Activated CD8-positive, alpha-beta memory T cell treated with anti-CD3 and anti-CD28 coated beads, Interleukin-2, amount 10 ng/mL, durations not matched to agents 7 days and 5 days (primary cell): ENCODE measurements at regions not wholly inside any gene's neighbourhood (a gene's known extent, or its start where the extent isn't known, plus 50 kb on each side); places are given as distances from the start of the nearest gene placed in this dataset.

Experiments
- ATAC-seq: fragments of 150-1000 bp; cut with Tn5 transposase; one replicate; pipeline ENCODE4 v1.10.0; 2021; ENCODE audit warnings: moderate library complexity
- CTCF ChIA-PET: fragments of 350-600 bp; sonication (Branson Sonifier 250); formaldehyde crosslinking; loops from one replicate; lab custom pipeline; 2021; ENCODE audit warnings: antibody characterized with exemption; lab: Charles Lee
- DNase-seq: peaks from one replicate; pipeline ENCODE4 v3.0.0-alpha.2; 2020
- H3K27ac Mint-ChIP-seq: one replicate; pipeline ENCODE4 v1.8.0; 2021; ENCODE audit warnings: mild to moderate bottlenecking, mixed read lengths
- H3K27me3 Mint-ChIP-seq: one replicate; pipeline ENCODE4 v1.8.0; 2021; ENCODE audit warnings: mixed read lengths
- H3K36me3 Mint-ChIP-seq: one replicate; pipeline ENCODE4 v1.8.0; 2021; ENCODE audit warnings: mild to moderate bottlenecking, mixed read lengths
- H3K4me1 Mint-ChIP-seq: one replicate; pipeline ENCODE4 v1.8.0; 2021; ENCODE audit warnings: mixed read lengths
- H3K4me3 Mint-ChIP-seq: one replicate; pipeline ENCODE4 v1.8.0; 2021; ENCODE audit warnings: mild to moderate bottlenecking, moderate library complexity, mixed read lengths
- H3K9me3 Mint-ChIP-seq: one replicate; pipeline ENCODE4 v1.8.0; 2022; ENCODE audit warnings: low read depth, mixed read lengths

DNA sequence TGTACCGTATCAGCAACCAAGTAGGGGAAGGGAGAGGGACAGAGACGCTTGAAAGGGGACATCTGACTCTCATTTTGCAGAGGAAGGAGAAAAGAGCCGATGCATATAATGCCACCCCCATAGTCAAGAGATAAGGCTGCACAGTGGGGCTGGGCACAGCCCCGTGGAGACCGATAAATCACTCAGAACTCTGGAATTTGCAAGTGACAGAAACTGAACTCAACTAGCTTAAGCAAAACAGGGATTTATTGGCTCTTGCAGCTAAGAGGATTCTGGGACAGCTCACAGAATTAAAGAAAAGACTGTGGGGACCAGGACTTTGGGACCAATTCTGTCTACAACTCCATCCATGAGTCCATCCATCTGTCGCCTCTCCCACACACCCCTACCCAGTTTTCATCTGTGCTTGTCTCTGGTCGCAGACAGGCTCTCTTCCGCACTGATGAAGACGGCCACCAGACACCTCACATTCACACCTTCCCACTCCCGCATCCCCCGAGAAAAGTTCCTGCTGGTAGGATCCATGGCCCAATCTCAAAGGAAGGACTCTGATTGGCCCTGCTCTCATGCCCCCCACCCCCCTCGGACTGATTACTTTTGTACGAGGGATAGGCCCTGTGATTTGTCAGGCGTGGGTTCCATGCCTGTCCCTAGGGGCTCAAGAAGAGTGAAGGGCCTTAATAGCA lies 105.9 kb upstream of the RPL38 start:
- no peak for DNase-seq
- Mint-ChIP-seq H3K27ac (no peak overlapping the region), H3K4me1 (no peaks in the 10 kb centered on the region), H3K4me3 (no peak overlapping the region), H3K36me3 (no peaks in the 10 kb centered on the region), H3K9me3 (no peaks in the 10 kb centered on the region), H3K27me3 (peaks cover 28% of the 10 kb centered on the region)
- no peak for ATAC-seq
- CTCF ChIA-PET = no interaction called here

DNA sequence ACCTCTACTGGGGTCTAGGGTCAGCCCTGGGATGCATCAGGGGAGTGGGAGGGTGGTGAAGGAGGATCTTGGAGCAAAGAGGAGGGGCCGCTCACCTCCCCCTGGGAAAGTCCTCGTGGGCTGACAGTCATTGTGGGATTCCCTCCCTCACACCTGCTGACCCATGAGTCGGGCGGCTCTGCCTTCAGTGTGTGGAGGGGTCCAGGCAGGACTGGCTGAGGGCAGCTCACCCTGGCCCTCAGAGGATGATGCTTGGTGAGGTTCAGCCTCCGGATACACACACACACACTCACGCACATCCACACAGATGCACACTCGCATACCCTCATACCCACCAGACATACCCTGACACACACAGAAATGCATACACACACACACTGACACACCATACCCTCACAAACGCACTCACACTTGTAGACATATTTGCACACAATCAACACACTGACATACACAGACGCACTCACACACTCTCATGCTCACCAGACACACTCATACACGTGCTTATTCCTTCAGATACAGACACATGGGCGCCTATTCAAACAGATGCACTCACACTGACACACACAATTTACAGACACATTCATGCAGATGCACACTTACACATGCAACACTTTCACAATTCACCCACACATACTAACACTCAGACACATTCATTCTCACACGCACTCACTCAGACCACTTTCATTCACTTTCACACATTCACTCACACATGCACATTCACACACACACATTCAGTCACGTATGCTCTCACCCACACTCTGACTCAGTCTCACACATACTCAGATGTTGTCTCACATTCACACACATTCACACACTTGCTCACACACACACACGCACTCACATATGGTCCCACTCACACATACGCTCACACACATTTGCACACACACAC lies 105.1 kb upstream of the RPL38 start:
- Mint-ChIP-seq H3K27ac (no peak overlapping the region), H3K36me3 (no peaks in the 10 kb centered on the region)

DNA sequence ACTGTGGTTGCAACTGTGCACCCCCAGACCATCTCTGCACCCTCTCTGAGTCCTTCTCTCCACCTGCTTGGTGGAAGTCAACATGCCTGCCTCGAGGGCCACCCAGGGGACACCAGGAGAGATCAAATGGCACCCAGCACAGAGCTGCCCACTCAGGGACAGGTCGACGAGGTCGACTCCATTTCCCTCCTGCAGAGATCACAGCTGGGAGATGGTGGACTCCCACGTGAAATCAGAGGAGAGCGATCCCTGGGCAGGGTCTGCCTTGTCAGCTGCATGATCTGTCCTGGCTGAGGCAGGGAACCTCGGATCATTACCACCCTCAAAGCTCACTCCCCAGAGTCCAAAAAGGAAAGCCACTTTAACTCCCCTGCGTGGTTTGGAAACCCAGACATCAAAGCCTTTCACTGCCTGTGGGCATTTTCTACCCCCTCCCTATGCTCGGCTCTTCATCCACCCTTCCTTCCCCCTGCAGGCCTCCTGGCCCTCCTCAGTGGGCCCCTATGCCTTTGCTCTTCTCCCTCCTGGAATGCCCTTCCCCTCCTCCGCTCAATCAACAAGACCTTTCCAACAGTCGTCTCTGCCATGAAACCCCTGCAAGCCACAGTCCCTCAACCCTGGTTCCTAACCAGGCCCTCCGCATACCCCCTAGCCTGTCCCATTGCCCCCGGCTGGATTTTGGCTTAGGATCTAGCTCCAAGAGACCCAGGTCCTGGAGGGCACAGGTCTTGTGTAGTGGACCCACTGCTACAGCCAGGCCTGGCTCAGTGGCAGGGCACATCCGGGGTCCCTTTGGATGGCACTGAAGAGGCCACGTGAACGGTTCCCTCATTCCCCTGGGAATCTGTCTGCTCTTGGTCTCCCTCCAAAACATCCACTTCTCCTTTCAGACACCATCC lies 103.8 kb upstream of the RPL38 start:
- CTCF ChIA-PET = interaction anchor here (2.7 kb wide), 1 partner anchor 9 kb away, joined by 6 read pairs; no protein-coding TSS in a partner anchor
- DNase-seq = no peak
- Mint-ChIP-seq H3K4me1 (no peaks in the 10 kb centered on the region), H3K9me3 (no peaks in the 10 kb centered on the region), H3K27me3 (peaks cover 16% of the 10 kb centered on the region), H3K36me3 (no peaks in the 10 kb centered on the region), H3K27ac (no peak overlapping the region), H3K4me3 (no peak overlapping the region)
- no peak for ATAC-seq

More for the DNA sequence above, 105.1 kb upstream of the RPL38 start:
- H3K4me3 Mint-ChIP-seq = no peak overlapping the region
- DNase-seq (no peak), ATAC-seq (no peak)
- CTCF ChIA-PET = no interaction called here
- no peaks in the 10 kb centered on the region for H3K4me1 Mint-ChIP-seq
- H3K27me3 Mint-ChIP-seq = peaks cover 22% of the 10 kb centered on the region
- H3K9me3 Mint-ChIP-seq = no peaks in the 10 kb centered on the region

DNA sequence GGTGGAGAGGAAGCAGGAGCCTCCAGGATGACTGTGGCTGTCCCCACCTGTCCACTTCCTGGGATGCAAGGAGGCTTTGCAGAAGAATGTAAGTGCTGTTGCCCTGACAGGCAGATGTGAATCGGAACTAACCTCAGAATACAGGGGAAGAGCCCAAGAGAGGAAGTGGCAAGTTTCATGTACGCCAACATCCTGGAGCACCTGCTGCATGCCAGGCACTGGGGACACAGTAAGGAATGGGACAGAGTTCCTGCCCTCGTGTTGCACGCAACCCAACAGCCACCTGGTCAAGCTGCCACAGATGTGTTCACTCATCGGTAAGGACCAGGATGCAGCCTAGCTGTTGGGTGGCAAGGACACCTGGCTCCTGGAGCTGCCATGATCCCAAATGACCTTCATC lies 98.6 kb upstream of the RPL38 start:
- H3K4me3 Mint-ChIP-seq = no peak overlapping the region
- H3K27me3 Mint-ChIP-seq = peaks cover 8% of the 10 kb centered on the region
- no peak for ATAC-seq
- no peak overlapping the region for H3K27ac Mint-ChIP-seq
- no peaks in the 10 kb centered on the region for H3K36me3 Mint-ChIP-seq
- H3K9me3 Mint-ChIP-seq = no peaks in the 10 kb centered on the region
- H3K4me1 Mint-ChIP-seq = no peaks in the 10 kb centered on the region
- DNase-seq = no peak
- CTCF ChIA-PET = no interaction called here

DNA sequence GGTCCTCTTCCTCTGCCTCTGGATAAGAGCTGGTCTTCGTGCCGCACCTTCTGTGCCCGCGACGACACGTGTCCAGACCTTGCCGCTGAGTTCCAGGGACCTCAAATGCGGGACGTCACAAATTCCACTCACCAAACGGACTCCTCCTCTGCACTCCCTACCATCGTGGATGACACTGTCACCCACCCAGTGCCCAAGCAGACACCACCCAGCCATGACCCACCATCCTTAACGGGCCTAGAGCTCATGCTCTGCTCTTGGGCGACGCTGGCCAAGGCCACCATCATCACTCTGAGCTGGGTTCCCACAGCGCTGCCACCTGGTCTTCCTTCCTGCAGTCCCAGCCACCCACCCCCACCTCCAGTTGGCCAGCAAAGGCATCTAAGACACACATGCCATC lies 96.4 kb upstream of the RPL38 start:
- H3K27me3 Mint-ChIP-seq = peaks cover 8% of the 10 kb centered on the region
- no peak for DNase-seq
- ATAC-seq = no peak
- H3K4me1 Mint-ChIP-seq = no peaks in the 10 kb centered on the region
- CTCF ChIA-PET = no interaction called here
- H3K27ac Mint-ChIP-seq = no peak overlapping the region
- H3K36me3 Mint-ChIP-seq = no peaks in the 10 kb centered on the region
- no peak overlapping the region for H3K4me3 Mint-ChIP-seq
- no peaks in the 10 kb centered on the region for H3K9me3 Mint-ChIP-seq

DNA sequence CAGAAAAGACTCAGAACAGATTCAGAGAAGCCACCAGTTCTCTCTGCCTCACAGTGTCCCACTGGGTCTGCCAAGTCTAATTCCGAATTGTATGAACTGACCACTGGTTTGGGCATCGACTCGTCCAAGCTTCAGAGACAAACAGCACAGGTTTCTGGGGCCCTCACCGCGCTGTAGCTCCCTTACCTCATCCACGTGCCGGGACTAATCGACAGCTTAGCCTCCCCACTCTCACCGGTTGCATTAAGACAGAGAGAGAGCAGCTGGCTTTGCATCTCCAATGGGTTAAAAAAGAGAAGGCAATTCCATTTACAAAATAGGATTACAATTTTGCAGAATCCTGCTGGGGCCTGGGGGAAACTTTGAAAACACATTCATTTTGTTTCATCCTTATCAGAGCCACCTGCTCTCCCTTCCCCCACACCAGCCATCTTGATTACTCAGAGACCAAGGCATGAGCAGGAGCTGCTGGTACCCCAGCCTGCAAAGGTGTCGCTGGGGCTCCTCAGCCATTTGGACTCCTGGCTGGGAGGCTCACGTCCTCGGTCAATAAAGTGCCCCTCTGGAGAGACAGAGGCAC lies 95.3 kb upstream of the RPL38 start:
- Mint-ChIP-seq H3K36me3 (no peaks in the 10 kb centered on the region), H3K27ac (no peak overlapping the region), H3K9me3 (no peaks in the 10 kb centered on the region), H3K27me3 (peaks cover 4% of the 10 kb centered on the region), H3K4me1 (no peaks in the 10 kb centered on the region), H3K4me3 (no peak overlapping the region)
- DNase-seq = no peak
- CTCF ChIA-PET = no interaction called here
- ATAC-seq = no peak

DNA sequence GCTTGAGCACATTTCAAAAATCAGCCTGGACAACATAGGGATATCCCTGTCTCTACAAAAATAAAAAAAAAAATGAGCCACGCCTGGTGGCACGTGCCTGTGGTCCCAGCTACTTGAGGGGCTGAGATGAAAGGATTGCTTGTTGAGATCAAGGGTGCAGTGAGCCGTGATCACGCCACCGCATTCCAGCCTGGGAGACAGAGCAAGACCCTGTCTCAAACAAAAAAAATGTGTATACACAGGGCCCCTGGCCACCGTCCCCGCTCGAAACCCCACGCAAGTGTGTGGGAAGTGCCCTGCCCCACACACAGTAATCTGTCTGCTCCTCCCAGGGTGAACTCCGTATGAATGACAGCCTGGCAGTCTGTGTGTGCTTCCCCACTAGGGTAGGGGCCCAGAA lies 93.0 kb upstream of the RPL38 start:
- no peak overlapping the region for H3K4me3 Mint-ChIP-seq
- ATAC-seq = no peak
- H3K27me3 Mint-ChIP-seq = no peaks in the 10 kb centered on the region
- no peaks in the 10 kb centered on the region for H3K9me3 Mint-ChIP-seq
- no peak for DNase-seq
- no peak overlapping the region for H3K27ac Mint-ChIP-seq
- CTCF ChIA-PET = interaction anchor here (1.1 kb wide), 1 partner anchor 24 kb away, joined by 3 read pairs; no protein-coding TSS in a partner anchor
- H3K36me3 Mint-ChIP-seq = no peaks in the 10 kb centered on the region
- no peaks in the 10 kb centered on the region for H3K4me1 Mint-ChIP-seq

DNA sequence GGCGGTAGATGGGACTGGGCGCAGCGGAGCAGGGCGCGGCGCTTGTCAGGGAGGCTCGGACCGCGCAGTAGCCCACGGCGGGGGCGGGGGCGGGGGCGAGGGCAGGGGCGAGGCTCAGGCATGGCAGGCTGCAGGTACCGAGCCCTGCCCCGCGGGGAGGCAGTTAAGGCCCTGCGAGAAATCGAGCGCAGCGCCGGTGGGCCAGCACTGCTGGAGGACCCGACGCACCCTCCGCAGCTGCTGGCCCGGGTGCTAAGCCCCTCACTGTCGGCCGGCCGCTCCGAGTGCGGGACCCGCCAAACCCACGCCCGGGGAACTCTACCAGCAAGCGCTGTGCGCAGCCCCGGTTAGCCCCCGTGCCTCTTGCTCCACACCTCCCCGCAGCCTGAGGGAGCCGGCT lies 90.2 kb upstream of the RPL38 start:
- Mint-ChIP-seq H3K36me3 (no peaks in the 10 kb centered on the region), H3K4me1 (no peaks in the 10 kb centered on the region), H3K27me3 (peaks cover 13% of the 10 kb centered on the region), H3K9me3 (no peaks in the 10 kb centered on the region), H3K4me3 (no peak overlapping the region), H3K27ac (no peak overlapping the region)
- CTCF ChIA-PET = no interaction called here
- DNase-seq = no peak
- ATAC-seq = no peak

DNA sequence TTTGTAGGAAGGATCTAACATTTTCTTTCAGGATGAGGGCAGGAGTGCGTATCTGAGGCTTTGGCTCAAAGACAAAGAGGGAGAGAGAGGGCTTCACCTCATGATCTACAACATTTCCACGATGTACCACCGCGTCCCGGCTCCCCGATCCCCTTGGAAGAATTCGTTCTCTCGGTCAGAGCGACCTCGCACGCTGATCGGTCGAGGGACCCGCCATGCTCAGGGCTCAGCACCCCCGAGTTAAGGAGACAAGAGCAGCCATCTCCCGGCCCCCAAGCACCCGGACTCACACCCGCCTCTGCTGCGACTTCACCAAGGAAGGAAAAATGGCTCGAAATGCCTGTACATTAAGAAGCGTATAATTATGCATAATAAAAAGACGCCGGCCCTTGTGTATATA lies 89.5 kb upstream of the RPL38 start:
- Mint-ChIP-seq H3K4me3 (no peak overlapping the region), H3K27me3 (peaks cover 16% of the 10 kb centered on the region), H3K27ac (no peak overlapping the region), H3K4me1 (no peaks in the 10 kb centered on the region), H3K36me3 (no peaks in the 10 kb centered on the region), H3K9me3 (no peaks in the 10 kb centered on the region)
- ATAC-seq (no peak), DNase-seq (no peak)
- CTCF ChIA-PET = no interaction called here

DNA sequence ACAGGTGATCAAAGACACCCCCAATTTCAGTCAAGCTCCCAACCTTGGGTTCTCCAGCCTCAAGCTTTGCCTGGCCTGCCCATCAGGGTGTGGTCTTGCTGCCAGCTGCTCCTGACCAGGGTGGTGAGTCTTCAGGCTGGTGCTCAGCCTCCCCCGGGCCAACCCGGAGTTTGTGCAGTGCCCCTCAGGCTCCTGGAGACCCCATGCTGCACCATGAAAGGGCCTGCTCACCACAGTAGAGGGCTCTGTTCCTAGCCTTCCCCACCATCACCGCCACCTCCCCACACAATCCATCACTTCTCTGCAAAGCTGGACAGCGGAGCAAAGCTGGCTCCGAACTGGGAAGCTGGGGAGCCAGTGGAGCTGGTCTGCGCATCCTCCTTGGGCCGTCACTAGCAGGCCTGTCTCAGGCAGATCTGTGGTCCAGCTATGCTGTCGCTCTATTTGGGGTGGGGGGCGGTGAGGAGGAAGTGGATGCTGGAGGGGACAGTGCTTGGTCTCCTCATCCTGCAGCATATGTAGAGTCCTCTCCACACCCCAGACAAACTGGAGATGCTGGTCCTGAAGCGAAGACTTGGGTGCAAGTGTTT lies 88.5 kb upstream of the RPL38 start:
- no peak for DNase-seq
- no peaks in the 10 kb centered on the region for H3K9me3 Mint-ChIP-seq
- CTCF ChIA-PET = no interaction called here
- no peaks in the 10 kb centered on the region for H3K4me1 Mint-ChIP-seq
- no peaks in the 10 kb centered on the region for H3K36me3 Mint-ChIP-seq
- no peak overlapping the region for H3K4me3 Mint-ChIP-seq
- peaks cover 16% of the 10 kb centered on the region for H3K27me3 Mint-ChIP-seq
- H3K27ac Mint-ChIP-seq = no peak overlapping the region
- no peak for ATAC-seq

DNA sequence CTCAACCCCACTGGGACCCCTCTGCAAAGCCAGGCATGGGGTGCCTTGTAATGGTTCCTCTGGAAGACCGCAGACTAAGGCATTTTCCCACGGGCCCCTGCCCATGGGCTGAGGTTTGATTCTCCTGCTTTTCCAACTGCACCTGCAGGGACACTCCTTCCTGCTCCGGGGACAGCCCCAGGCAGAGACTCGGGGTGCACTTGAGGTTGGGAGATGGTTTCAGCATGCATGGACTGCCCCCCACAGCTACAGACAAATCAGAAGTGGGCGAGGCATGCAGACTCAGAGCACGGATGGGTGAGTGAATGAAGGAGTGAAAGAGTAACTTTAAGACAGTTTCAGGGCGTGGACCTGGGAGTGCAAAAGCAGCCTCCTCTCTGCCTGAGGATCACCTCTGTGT lies 87.9 kb upstream of the RPL38 start:
- H3K9me3 Mint-ChIP-seq = no peaks in the 10 kb centered on the region

DNA sequence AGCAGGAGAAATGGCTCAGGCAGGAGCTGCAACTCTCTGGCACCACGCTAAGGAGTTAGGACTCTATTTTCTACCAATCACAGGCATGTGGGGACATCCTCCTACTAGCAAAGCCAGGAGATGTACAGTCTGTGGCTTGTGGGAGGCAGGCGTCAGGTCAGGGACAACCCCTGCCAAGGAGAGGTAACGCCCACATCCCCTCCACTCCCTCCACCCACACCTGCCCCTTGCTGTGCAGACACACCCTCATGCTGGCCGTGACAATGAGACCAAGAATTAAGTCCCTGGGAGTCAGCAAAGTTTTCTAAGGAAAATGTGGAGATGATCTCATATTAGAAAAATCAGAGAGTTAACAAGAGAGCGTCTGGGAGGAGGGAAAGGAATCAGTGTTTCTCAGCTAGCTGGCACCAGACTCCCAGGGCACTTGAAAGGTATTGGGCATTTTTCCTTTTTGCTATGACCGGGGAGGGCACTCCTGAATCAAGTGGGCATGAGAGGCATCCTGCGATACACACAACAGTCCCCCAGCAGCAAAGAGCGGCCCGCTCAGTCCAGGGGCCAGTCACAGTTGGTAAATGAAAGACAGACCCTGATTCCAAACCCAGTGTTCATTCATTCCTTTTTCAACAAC lies 87.3 kb upstream of the RPL38 start:
- ATAC-seq (no peak), DNase-seq (no peak)
- Mint-ChIP-seq H3K4me3 (no peak overlapping the region), H3K27ac (no peak overlapping the region), H3K4me1 (no peaks in the 10 kb centered on the region), H3K27me3 (peaks cover 16% of the 10 kb centered on the region), H3K9me3 (no peaks in the 10 kb centered on the region), H3K36me3 (no peaks in the 10 kb centered on the region)
- CTCF ChIA-PET = no interaction called here

More for the DNA sequence above, 87.9 kb upstream of the RPL38 start:
- Mint-ChIP-seq H3K4me3 (no peak overlapping the region), H3K27ac (no peak overlapping the region), H3K36me3 (no peaks in the 10 kb centered on the region), H3K27me3 (peaks cover 16% of the 10 kb centered on the region), H3K4me1 (no peaks in the 10 kb centered on the region)
- ATAC-seq (no peak), DNase-seq (no peak)
- CTCF ChIA-PET = no interaction called here
